T-helper 2 cell (primary cell): ENCODE measurements at regions not wholly inside any gene's neighbourhood (a gene's known extent, or its start where the extent isn't known, plus 50 kb on each side); places are given as distances from the start of the nearest gene placed in this dataset.
"Not testable (repeated sequence)": the region's sequence is repeated elsewhere in the genome, so short reads cannot be mapped to it uniquely, and the experiment has no call there.

Source experiments
- DNase-seq, 5 experiments: peaks; one replicate each; pipeline versions ENCODE4 v3.0.0 to v3.0.0-alpha.2; 2012 to 2022

DNA sequence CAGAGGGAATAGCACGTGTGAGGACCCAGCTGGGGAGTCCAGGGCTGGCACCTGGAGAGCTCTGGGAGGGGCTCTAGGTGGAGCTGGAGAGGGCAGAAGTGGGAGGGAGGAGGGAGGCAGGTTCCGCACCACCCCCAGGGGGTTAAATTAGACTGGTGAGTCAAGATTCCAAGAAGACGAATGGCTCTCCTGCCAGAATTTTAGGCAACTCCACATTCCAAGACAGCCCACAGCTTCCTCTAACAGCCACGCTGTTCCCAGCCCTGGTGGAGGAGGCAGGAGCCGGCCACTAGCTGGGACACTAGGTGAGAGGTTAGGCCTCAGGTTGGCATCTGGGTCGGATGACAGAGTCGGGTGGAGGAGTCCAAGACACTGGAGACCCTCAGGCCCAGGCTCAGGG is 60.2 kb downstream of the TFAP2C start:
- no peak for DNase-seq

GRCh38 chr20:56689852-56690485 is 60.9 kb downstream of the TFAP2C start:
- DNase-seq = no peak

GRCh38 chr20:56690531-56691175 is 61.5 kb downstream of the TFAP2C start:
- no peak for DNase-seq

DNA sequence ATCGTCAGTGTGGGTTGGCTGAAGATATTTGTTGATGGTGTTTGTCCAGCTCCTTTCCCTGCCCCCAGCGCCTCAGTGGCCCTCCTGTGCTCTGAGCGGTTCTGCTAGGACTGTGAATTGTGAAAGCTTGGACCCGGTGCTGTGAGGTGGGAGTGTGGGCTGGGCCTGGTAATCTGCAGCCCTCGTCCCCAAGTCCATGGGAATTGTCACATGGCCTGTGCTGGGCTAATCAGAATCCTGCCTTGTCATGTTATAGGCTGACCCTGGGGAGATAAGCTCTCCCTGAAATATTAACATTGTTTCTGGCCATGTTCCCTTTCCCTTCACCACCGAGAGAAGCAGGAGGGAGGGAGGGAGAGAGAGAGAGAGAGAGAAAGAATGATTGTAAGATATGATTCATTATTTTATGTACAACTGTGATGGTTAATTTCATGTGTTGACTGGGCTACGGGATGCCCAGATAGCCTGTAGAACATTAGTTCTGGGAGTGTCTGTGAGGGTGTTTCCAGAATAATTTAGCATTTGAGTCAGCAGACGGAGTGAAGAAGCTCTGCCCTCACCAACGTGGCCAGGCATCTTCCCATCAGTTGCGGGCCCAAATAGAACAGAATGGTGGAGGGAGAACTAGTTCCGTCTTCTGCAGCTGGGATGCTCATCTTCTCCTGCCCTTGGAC is 62.4 kb downstream of the TFAP2C start:
- DNase-seq = no peak

- no peak for DNase-seq
Observed at GRCh38 chr20:56693217-56693616, 64.1 kb downstream of the TFAP2C start.

- no peak for DNase-seq
Observed at GRCh38 chr20:56697476-56697875, 68.4 kb downstream of the TFAP2C start.

DNA sequence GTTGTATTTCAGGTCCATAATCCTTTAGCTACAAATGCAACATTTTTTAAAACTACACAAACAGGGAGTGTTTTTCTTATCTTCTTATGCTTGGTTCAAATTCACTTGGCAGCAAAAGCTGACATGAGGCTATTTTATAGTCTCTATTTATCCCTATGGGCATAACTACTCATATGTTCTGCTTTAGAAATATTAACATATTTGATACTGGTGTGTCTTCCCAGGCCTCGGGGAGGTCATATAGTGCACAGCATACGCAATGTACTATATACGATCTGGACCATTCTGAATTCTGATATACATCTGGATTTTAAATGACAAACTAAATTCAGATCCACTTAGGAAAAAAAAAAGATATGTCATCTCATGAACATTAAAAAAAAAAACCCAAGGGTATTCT is 69.2 kb downstream of the TFAP2C start:
- no peak for DNase-seq

- DNase-seq = no peak
Observed at GRCh38 chr20:56698749-56699148, 69.6 kb downstream of the TFAP2C start.

DNA sequence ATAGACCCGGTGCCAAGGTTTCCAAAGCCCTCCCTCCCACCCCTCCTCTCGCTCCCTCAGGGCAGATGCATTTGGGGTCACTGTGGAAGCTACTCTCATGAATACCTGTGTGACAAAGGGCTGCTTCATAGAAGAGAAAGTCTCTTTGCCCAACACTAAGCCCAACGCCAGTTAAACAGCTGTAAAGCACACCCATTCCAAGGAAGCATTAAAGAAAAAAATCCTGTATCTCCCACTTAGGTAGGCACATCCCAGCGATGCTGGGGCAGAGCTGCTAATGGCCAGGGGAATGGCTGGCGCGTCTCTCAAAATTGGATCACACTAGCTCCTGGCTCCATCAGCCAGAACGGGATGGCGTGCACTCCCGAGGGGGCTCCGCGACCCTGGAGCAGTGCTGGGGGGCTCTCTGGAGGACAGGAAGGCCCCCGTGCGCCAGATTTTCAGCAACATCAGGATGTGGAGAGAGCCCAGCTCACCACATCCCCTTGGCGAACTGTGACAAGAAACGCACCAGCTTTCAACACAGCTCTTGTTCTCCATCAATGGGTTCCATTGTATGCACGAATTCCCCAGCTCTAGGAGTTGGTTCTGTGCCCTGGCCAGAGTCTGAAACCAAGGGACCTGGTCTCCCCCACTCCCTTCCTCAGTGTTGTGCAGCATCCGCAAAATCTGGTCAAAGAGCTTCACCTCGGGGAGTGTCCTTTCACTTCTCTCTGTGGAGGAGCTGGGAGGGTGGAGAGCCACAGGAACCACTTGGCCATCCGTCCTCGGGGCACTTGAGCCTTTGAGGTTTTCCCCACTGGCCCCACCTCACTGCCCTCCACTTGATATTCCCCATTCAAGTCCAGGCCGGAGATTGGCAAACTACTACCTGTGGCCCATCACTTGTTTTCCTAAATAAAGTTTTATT is 74.1 kb downstream of the TFAP2C start:
- no peak for DNase-seq

GRCh38 chr20:56706867-56707360 is 77.8 kb downstream of the TFAP2C start:
- no peak for DNase-seq

DNA sequence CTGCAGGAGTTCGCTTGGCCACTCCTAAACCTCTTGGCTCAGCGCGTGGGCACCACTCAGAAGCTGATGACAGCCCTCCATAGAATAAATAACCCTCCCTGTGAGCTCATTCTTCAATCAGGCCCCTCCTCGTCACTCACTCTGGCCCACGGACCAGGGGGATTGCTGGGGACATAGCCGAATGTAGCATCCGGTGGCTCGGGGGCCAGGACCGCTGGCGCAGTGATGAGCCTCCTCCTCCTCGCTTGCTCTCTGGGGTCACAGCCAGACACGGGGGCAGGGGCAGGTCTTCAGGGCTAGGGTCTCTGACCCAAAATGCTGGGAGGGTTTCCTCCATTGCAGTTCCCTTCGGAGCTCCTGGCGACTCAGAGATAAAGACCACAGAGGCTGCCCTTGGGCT is 79.9 kb downstream of the TFAP2C start:
- no peak for DNase-seq

- DNase-seq = no peak
Observed at GRCh38 chr20:56710125-56710524, 81.0 kb downstream of the TFAP2C start.

GRCh38 chr20:56710577-56710976 is 81.5 kb downstream of the TFAP2C start:
- not testable (repeated sequence) for DNase-seq

DNA sequence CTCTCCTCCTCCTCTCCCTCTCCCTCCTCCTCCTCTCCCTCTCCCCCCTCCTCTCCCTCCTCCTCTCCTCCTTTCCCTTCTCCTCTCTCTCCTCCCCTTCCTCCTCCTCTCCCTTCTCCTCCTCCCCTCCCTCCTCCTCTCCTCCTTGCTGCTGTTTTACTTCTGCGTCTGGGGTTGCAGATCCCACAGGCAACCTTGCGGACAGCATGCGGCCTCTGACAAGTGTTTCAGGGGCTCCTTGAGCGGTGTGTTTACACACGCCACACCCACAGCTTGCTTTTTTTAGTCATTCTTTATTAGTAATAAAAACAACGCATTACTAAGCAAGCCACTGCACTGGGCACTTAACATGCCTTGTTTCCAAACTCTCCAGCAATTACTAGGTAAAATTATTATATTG is 81.9 kb downstream of the TFAP2C start:
- no peak for DNase-seq

DNA sequence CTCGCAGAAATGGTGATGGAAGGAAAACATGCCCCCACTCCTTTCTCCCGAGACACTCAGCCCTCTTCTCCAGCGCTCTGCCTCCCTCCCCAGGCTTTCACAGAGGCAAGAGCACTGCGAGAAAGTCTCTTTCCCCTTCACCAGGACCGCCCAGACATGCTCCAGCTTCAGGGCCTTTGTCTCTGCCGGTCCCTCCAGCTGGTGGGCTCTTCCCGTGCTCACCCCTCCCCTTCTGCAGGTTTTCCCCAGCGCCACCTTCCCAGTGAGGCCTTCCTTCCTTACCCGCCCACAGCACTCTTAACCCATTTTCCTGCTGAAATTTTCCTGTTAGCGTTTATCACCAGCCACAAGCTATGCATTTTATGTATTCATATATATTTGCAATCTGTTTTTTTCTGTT is 86.2 kb downstream of the TFAP2C start:
- no peak for DNase-seq

GRCh38 chr20:56715902-56716519 is 86.9 kb downstream of the TFAP2C start:
- no peak for DNase-seq

DNA sequence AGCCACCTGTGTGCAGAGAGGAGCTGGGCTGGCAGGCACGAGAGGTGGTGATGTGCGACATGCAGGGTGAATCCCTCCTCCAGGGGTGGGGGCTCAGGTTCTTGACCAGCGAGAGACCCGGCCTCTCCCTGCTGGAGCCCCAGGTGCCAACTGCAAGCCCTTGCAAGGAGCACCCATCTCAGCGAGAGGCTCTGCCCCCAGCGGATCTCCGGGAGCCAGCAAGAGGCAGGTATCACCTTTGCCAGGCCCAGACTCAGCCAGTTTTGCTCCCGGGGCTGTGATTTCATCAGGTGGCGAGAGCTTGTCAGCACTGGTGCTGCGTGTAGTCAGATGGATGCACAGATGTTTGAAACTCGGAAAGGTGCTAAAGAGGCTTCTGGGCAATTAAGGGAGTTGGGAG is 87.7 kb downstream of the TFAP2C start:
- DNase-seq = no peak

- no peak for DNase-seq
Observed at GRCh38 chr20:56718816-56719215, 89.7 kb downstream of the TFAP2C start.

- no peak for DNase-seq
Observed at GRCh38 chr20:56720620-56721213, 91.6 kb downstream of the TFAP2C start.

GRCh38 chr20:56722042-56722441 is 92.9 kb downstream of the TFAP2C start:
- no peak for DNase-seq

- no peak for DNase-seq
Observed at GRCh38 chr20:56723331-56723730, 94.2 kb downstream of the TFAP2C start.

GRCh38 chr20:56724241-56724757 is 95.2 kb downstream of the TFAP2C start:
- DNase-seq = no peak
